HG02870 (cell line): ENCODE measurements at regions not wholly inside any gene's neighbourhood (a gene's known extent, or its start where the extent isn't known, plus 50 kb on each side); places are given as distances from the start of the nearest gene placed in this dataset.
"Not testable (repeated sequence)": the region's sequence is repeated elsewhere in the genome, so short reads cannot be mapped to it uniquely, and the experiment has no call there.

ENCODE experiments used
- ATAC-seq: cut with Tn5 transposase; IDR thresholded peaks from one replicate; pipeline ENCODE4 v1.9.1; 2021; ENCODE audit warnings: mild to moderate bottlenecking, moderate library complexity; ENCODE audit not compliant: unreplicated experiment

DNA sequence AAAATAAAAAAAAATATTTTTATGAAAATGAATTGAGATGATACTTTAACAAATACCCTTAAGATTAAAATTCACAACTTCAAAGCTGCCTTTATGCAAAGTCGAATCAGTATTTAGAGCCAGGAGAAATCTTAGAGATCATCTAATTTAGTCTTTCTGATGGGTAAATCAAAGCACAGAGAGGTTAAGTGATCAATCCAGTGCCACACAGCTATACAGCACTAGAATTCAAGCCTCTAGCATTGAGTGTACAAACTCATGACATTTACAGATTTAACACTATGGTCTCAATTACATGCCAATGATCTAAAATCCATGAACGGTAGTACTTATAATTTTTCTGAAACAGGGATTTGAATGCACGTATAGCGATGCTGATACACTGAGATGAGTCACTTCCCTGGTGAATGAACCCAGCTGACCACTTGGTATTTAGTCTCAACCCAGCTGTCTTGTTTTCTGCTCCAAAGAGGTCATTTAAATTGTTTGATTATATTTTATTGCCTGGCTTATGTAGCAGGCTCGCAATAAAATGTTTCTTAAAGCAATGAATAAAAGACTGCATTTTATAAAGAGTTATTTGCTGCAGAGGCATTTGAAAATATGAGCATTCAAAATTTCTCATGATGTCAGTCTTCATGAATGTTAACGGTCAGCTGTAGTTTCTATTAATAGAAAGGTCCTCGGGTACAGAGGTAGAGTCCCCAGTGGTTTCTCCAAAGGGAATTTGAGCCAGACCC lies 152.4 kb upstream of the PRICKLE1 start:
- no peak for ATAC-seq

DNA sequence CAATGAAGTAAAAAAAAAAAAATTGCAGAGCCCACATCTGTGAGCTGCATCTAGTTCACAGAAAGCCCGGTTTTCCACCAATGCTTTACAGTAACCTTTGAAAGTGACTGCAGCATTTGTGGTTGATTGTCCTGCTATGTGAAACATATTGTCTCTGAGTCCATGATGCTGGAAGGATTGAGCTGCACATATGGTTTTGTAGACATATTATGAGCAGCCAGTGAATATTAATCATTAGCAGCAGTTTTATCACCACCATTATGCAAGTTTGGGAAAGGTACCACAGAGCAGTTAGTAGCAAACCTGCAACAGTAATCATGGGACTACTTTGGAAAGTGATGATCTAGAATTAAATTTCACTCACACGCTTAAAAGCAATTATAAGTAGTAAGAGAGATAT lies 151.5 kb upstream of the PRICKLE1 start:
- no peak for ATAC-seq

GRCh38 chr12:42737398-42737797 lies 147.9 kb upstream of the PRICKLE1 start:
- no peak for ATAC-seq

DNA sequence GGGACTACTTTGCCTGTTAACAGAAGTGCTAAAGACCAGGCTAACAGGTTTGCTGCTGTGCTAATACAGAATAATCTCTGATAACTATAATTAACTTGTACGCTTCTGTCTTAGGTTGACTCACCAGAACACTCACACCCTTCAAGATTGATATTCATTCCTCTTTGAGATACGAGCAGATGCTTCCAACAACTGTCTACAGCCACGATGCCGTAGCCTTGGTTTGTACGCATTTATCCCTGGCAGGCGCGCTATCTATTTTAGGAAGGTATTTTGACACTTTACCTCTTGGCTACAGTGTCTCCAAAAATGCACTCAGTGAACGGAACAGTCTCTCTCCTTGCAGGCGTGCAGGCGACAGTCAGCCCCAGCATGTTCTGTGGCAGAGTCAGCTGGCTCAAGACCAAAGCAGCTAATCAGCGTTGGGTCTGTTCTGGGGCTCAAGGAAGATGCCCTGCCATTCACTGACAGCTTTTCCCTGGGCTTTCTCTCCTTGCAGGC lies 146.4 kb upstream of the PRICKLE1 start:
- ATAC-seq, result no peak

DNA sequence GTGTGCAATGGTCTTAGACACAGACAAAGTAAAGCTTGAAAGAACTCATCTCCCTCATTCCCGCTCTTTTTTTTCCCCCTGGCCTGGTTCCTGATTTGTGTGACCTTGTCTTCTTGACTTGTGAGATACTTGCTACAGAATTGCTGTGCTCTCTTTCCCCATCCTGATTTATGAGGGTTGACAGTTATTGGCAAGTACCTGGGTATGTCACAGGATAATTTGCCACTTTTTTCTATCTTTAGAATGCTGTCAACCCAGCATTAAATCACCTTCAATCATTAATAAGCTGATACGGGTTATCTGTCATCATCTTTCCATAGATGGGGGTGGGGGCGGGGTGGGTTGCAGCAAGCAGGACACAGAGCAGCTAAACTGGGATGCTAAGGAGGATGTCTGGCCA lies 144.4 kb upstream of the PRICKLE1 start:
- no peak for ATAC-seq

DNA sequence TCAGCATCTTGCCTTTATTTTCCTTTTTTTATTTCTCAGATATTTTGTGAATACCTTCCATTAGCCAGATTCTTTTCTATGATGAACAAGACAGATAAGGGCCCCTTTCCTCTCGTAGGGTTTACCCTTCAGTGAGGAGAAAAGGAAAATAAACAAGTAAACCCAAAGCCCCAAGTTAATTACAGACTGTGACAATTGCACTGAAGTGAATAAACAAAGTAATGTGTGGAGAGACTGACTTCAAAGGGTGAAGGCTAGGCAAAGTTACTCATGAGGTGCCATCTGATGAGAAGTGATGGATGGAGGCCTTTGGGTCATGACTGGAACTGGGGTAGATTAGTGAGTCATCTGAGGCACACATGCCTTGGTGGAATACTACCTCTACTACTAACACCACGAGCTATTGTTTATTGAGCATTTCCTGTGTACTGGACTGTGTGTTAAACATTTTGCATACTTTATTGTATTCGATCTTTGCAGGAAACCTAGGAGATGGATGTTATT lies 143.4 kb upstream of the PRICKLE1 start:
- ATAC-seq, result no peak

DNA sequence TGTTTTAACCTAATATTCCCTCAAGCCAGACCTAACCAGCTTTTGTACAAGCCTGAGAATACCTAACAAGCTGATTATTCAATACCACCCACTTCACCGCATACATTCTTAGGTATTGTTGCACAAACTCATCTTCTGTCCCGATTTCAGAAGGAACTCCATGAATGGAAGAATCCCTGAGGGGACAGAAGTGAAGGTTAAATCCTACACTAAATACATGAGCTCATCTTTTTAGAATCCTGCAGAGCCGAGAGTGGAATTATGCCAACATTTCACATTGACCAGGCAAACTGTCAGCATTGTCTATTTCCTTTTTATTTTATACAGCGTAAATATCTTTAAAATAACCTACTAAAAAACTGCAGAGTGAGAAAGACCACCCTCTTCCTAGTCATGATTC lies 140.7 kb upstream of the PRICKLE1 start:
- ATAC-seq, result no peak

GRCh38 chr12:42729535-42729900 lies 140.0 kb upstream of the PRICKLE1 start:
- ATAC-seq, result no peak

GRCh38 chr12:42728770-42729534 lies 139.4 kb upstream of the PRICKLE1 start:
- no peak for ATAC-seq

GRCh38 chr12:42728287-42728686 lies 138.7 kb upstream of the PRICKLE1 start:
- no peak for ATAC-seq

- no peak for ATAC-seq
Observed at GRCh38 chr12:42725809-42726208, 136.3 kb upstream of the PRICKLE1 start.

DNA sequence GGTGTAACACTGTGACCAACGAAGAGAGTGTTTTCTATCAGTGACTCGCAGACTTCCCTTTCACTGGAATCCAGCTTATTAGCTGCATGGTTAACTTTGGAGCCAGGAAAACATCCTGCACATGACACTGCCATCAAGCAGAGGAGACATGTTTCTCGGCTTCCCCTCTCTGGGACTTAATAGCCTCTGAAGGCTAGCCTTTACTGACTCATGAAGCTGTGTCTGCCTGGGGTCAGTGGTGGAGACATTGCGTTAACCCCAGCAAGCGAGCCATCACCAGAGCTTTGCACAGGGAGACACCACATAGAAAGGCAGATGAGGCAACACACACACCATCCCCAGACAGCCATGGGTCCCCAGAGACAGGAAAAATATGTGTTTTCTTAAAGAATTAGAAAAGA lies 126.9 kb upstream of the PRICKLE1 start:
- no peak for ATAC-seq

GRCh38 chr12:42713566-42713965 lies 124.0 kb upstream of the PRICKLE1 start:
- not testable (repeated sequence) for ATAC-seq

DNA sequence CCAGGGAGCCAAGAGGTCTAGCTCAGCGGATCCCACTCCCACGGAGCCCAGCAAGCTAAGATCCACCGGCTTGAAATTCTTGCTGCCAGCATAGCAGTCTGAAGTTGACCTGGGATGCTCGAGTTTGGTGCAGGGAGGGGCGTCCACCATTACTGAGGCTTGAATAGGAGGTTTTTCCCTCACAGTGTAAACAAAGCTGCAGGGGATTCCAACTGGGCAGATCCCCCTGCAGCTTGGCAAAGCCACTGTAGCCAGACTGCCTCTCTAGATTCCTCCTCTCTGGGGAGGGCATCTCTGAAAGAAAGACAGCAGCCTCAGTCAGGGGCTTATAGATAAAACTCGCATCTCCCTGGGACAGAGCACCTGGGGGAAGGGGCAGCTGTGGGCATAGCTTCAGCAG lies 118.8 kb upstream of the PRICKLE1 start:
- ATAC-seq, result not testable (repeated sequence)

DNA sequence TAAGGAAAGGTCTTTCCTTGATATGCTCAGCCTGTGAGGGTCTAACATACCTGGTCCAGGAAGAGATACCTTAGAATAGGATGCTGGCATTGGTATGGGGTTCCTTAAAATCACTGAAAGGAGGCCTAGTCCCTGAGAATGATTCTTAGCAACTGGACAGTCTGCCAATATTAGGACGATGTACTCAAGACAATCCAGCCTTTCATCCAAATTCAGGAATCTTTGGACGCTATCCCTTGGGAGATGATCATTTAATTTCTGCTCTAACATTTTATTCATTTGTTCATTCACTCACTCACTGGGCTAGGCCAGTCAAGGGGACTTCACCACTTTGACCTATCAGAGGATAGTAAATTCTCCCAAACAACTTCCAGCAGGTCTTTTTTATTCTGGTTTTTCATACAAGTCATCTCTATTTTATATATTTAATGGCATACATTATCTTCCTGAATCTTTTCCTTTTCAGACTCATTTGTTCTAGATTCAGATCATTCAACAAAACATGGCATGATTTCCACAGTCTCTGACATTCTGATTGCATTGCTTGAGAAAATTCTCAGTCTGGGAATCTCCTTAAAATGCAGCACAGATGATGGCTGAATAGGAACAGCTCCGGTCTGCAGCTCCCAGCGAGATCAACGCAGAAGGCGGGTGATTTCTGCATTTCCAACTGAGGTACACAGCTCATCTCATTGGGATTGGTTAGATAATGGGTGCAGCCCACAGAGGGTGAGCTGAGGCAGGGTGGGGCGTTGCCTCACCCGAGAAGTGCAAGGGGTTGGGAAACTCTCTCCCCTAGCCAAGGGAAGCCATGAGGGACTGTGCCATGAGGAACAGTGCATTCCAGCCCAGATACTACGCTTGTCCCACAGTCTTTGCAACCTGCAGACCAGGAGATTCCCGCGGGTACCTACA lies 118.0 kb upstream of the PRICKLE1 start:
- no peak for ATAC-seq

- ATAC-seq, result no peak
Observed at GRCh38 chr12:42706321-42706720, 116.8 kb upstream of the PRICKLE1 start.

DNA sequence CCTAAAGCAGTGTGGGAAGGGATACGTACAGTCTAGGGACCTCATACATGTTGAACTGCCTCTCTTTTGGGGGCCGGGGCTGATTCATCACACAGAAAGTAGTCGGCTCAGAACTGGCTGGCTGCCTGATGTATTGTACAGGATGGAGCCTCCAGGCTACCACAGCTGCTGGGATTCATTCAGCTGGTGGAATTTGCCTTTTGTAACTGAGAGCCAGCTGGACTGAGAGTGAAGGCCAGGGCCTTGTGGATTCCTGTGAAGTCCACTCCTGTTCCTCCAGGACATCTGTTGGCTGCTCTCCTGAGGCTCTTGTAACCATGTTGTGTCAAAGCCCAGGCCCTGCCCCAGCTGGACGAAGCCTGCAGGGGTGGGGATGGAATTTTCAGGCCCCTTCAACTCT lies 116.3 kb upstream of the PRICKLE1 start:
- no peak for ATAC-seq

- no peak for ATAC-seq
Observed at GRCh38 chr12:42704810-42705401, 115.4 kb upstream of the PRICKLE1 start.

DNA sequence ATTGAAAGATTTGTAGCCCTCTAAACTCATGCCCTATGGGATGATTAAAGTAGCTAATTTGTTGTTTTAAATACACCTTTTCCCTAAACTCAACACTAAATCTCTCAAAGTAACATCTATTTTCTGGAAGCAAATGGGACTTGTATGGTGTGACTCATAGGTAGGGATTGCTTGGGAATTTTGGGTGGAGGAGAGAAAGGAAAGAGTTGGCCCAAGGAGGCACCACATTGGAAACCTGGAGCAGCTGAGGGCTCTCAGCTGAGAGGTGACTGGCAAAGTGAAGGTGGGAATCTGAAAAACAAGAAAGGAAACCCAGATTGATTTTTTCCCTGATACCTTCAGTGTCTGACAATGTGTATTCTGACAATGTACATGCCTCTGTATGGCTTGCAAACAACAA lies 114.8 kb upstream of the PRICKLE1 start:
- no peak for ATAC-seq

GRCh38 chr12:42701084-42701483 lies 111.5 kb upstream of the PRICKLE1 start:
- no peak for ATAC-seq

- ATAC-seq, result no peak
Observed at GRCh38 chr12:42698213-42698612, 108.7 kb upstream of the PRICKLE1 start.
